Body of pancreas (tissue), 4 donors: ENCODE measurements at regions not wholly inside any gene's neighbourhood (a gene's known extent, or its start where the extent isn't known, plus 50 kb on each side); places are given as distances from the start of the nearest gene placed in this dataset.

Source experiments
- POLR2A ChIP-seq, 3 donors: fragments of 450-650 bp; IDR thresholded peaks; one replicate each; pipeline ENCODE4 v1.6.1; 2016; ENCODE audit warnings: antibody characterized with exemption in 3 of 3, mild to moderate bottlenecking in 2 of 3
- TF ChIP-seq, protein P1 (sequence below), 7 experiments: fragments of 450-650 bp in 4 of 7; fragments of 200-600 bp in 3 of 7; sonication (generic) in 3 of 7; IDR thresholded peaks; one replicate each; pipeline ENCODE4 v1.5.1; 2016 to 2019; ENCODE audit warnings: antibody characterized with exemption in 7 of 7

- TF ChIP-seq, protein P1, sequence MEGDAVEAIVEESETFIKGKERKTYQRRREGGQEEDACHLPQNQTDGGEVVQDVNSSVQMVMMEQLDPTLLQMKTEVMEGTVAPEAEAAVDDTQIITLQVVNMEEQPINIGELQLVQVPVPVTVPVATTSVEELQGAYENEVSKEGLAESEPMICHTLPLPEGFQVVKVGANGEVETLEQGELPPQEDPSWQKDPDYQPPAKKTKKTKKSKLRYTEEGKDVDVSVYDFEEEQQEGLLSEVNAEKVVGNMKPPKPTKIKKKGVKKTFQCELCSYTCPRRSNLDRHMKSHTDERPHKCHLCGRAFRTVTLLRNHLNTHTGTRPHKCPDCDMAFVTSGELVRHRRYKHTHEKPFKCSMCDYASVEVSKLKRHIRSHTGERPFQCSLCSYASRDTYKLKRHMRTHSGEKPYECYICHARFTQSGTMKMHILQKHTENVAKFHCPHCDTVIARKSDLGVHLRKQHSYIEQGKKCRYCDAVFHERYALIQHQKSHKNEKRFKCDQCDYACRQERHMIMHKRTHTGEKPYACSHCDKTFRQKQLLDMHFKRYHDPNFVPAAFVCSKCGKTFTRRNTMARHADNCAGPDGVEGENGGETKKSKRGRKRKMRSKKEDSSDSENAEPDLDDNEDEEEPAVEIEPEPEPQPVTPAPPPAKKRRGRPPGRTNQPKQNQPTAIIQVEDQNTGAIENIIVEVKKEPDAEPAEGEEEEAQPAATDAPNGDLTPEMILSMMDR (IDR thresholded peaks at IDR 0.05), result no peak
- TF ChIP-seq POLR2A (IDR thresholded peaks at IDR 0.05), result no peak
These were observed 121.5 kb upstream of the RPL34 start for GRCh38 chr4:108498925-108499324.
